ENCODE measurements at regions not wholly inside any gene's neighbourhood (a gene's known extent, or its start where the extent isn't known, plus 50 kb on each side); places are given as distances from the start of the nearest gene placed in this dataset.
"Not testable (repeated sequence)": the region's sequence is repeated elsewhere in the genome, so short reads cannot be mapped to it uniquely, and the experiment has no call there.

GRCh38 chr11:80925321-80925720 lies 1484.5 kb upstream of the TENM4 start:
- Histone ChIP-seq H3K27me3 (ENCODE audit: control insufficient read depth in 3 of 3, insufficient read depth in 3 of 3, low read length in 2 of 3) (no peaks in the 10 kb centered on the region), H3K36me3 (ENCODE audit: control insufficient read depth in 4 of 4, insufficient read depth in 4 of 4, low read length in 4 of 4) (no peaks in the 10 kb centered on the region), H3K27ac (ENCODE audit: low read depth in 1 of 2, low read length in 1 of 2) (no peak overlapping the region), H3K4me1 (ENCODE audit: control insufficient read depth in 5 of 5, insufficient read depth in 5 of 5, low read length in 5 of 5) (peaks cover 0 to 8% (median 0%) of the 10 kb centered on the region in 5 donors), H3K9me3 (ENCODE audit: control insufficient read depth in 4 of 4, insufficient read depth in 3 of 4, low read length in 3 of 4) (no peaks in the 10 kb centered on the region), H3K9ac (ENCODE audit: insufficient read depth in 1 of 2, low read length in 2 of 2) (peak overlapping the region in 1 of 2 donors; percentile 17), H3K4me3 (no peak overlapping the region)
- no peak for TF ChIP-seq CTCF (IDR thresholded peaks at IDR 0.05; ENCODE audit: control extremely low read depth, extremely low read depth)
- ATAC-seq (ENCODE audit: insufficient read depth, low FRiP score) (no peak), DNase-seq (peak; percentile 41 to 87 (median 75))
- WGBS, 2 donors: 74 to 81% methylated on average over 5 of the region's 5 CpGs

- H3K9me3 ChIP-seq (ENCODE audit: control insufficient read depth in 4 of 4, insufficient read depth in 3 of 4, low read length in 3 of 4); H3K27me3 ChIP-seq (ENCODE audit: control insufficient read depth in 3 of 3, insufficient read depth in 3 of 3, low read length in 2 of 3); H3K4me1 ChIP-seq (ENCODE audit: control insufficient read depth in 5 of 5, insufficient read depth in 5 of 5, low read length in 5 of 5); H3K27ac ChIP-seq (ENCODE audit: low read depth in 1 of 2, low read length in 1 of 2); DNase-seq; H3K9ac ChIP-seq (ENCODE audit: insufficient read depth in 1 of 2, low read length in 2 of 2); H3K36me3 ChIP-seq (ENCODE audit: control insufficient read depth in 4 of 4, insufficient read depth in 4 of 4, low read length in 4 of 4); ATAC-seq (ENCODE audit: insufficient read depth, low FRiP score); H3K4me3 ChIP-seq: not testable (repeated sequence)
These were observed 1480.5 kb upstream of the TENM4 start for GRCh38 chr11:80921310-80921709.

DNA sequence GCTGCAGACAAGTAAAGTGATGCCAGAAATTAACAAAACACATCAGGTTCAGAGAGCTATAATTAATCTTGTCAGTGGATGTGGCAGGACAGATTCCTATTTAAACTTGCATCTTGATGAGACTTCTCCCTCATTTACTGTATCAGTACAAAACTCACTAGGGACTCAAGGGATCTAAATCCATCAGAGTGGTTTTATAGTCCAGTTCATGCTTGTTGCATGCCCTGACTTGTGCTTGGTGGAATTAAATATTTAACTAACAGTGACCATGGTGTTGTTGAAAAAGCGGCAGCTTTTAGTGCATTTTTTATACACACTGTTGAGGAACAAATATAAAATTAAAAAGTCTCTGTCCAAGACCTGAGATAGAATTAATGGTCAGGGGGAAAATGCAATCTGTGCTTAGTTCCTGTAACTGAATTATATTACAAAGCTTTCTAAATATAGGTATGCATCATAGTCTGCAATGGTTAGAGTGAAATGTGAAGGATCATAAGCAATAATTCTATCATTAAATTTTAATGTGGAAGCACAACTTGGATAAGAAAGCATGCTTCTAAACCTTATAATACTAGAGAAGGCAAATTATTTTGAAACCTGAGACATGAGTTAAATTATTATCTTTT lies 1475.5 kb upstream of the TENM4 start:
- peaks cover 0 to 3% (median 0%) of the 10 kb centered on the region in 5 donors for H3K4me1 ChIP-seq (ENCODE audit: control insufficient read depth in 5 of 5, insufficient read depth in 5 of 5, low read length in 5 of 5)
- no peaks in the 10 kb centered on the region for H3K36me3 ChIP-seq (ENCODE audit: control insufficient read depth in 4 of 4, insufficient read depth in 4 of 4, low read length in 4 of 4)
- 83 to 86% methylated on average over 1 of the region's 1 CpG for WGBS, 2 donors

GRCh38 chr11:80914311-80914710 lies 1473.5 kb upstream of the TENM4 start:
- no peak for ATAC-seq (ENCODE audit: insufficient read depth, low FRiP score)
- DNase-seq: no peak
- Histone ChIP-seq H3K4me3 (no peak overlapping the region), H3K27ac (ENCODE audit: low read depth in 1 of 2, low read length in 1 of 2) (no peak overlapping the region), H3K9me3 (ENCODE audit: control insufficient read depth in 4 of 4, insufficient read depth in 3 of 4, low read length in 3 of 4) (no peaks in the 10 kb centered on the region), H3K4me1 (ENCODE audit: control insufficient read depth in 5 of 5, insufficient read depth in 5 of 5, low read length in 5 of 5) (peaks cover 0 to 3% (median 0%) of the 10 kb centered on the region in 5 donors), H3K36me3 (ENCODE audit: control insufficient read depth in 4 of 4, insufficient read depth in 4 of 4, low read length in 4 of 4) (no peaks in the 10 kb centered on the region), H3K9ac (ENCODE audit: insufficient read depth in 1 of 2, low read length in 2 of 2) (no peak overlapping the region), H3K27me3 (ENCODE audit: control insufficient read depth in 3 of 3, insufficient read depth in 3 of 3, low read length in 2 of 3) (no peaks in the 10 kb centered on the region)
- TF ChIP-seq CTCF (IDR thresholded peaks at IDR 0.05; ENCODE audit: control extremely low read depth, extremely low read depth): no peak
- WGBS, 2 donors: 74 to 88% methylated on average over 1 of the region's 1 CpG

More for the DNA sequence above, 1475.5 kb upstream of the TENM4 start:
- H3K27me3 ChIP-seq (ENCODE audit: control insufficient read depth in 3 of 3, insufficient read depth in 3 of 3, low read length in 2 of 3): no peaks in the 10 kb centered on the region
- DNase-seq (no peak), ATAC-seq (ENCODE audit: insufficient read depth, low FRiP score) (no peak)
- H3K4me3 ChIP-seq: no peak overlapping the region
- no peak for TF ChIP-seq CTCF (IDR thresholded peaks at IDR 0.05; ENCODE audit: control extremely low read depth, extremely low read depth)
- no peak overlapping the region for H3K27ac ChIP-seq (ENCODE audit: low read depth in 1 of 2, low read length in 1 of 2)
- H3K9ac ChIP-seq (ENCODE audit: insufficient read depth in 1 of 2, low read length in 2 of 2): no peak overlapping the region
- no peaks in the 10 kb centered on the region for H3K9me3 ChIP-seq (ENCODE audit: control insufficient read depth in 4 of 4, insufficient read depth in 3 of 4, low read length in 3 of 4)

Data from lung (tissue), 11 donors.